B cell (primary cell): ENCODE measurements at regions not wholly inside any gene's neighbourhood (a gene's known extent, or its start where the extent isn't known, plus 50 kb on each side); places are given as distances from the start of the nearest gene placed in this dataset.

ENCODE experiments used
- ATAC-seq: fragments of 200-7000 bp; cut with Tn5 transposase; one replicate; pipeline ENCODE4 v1.10.0; 2021; ENCODE audit warnings: low read depth, mild to moderate bottlenecking, moderate number of reproducible peaks, moderate library complexity
- CTCF ChIA-PET: fragments of 350-600 bp; sonication (Branson Sonifier 250); formaldehyde crosslinking; loops from one replicate; lab custom pipeline; 2021; ENCODE audit warnings: antibody characterized with exemption, inconsistent platforms; lab: Charles Lee
- POLR2A ChIA-PET: fragments of 350-600 bp; sonication (Branson Sonifier 250); formaldehyde crosslinking; loops from one replicate; lab custom pipeline; 2021; ENCODE audit warnings: antibody characterized with exemption; lab: Charles Lee
- DNase-seq: peaks from one replicate; pipeline ENCODE4 v3.0.0; 2013
- H2AFZ ChIP-seq: 2 replicates; pipeline ENCODE4 v1.6.1; 2012; ENCODE audit warnings: mild to moderate bottlenecking, low read depth, low read length; ENCODE audit not compliant: insufficient read depth, poor library complexity, severe bottlenecking
- H3K27ac ChIP-seq, 2 donors: 1 replicate in 1 of 2; 2 replicates in 1 of 2; pipeline ENCODE4 v1.5.1; 2012 to 2013; ENCODE audit warnings: low read length in 2 of 2, mild to moderate bottlenecking in 2 of 2, moderate library complexity in 1 of 2
- H3K27me3 ChIP-seq, 4 experiments: fragments of 200-600 bp in 1 of 4; sonication (generic) in 1 of 4; replicated peaks in 1 of 4; 1 replicate in 2 of 4; 2 replicates in 2 of 4; pipeline versions ENCODE4 v1.6.1 to v1.7.0; 2013 to 2016; ENCODE audit warnings: low read length in 3 of 4, mild to moderate bottlenecking in 2 of 4, mixed read lengths in 1 of 4, moderate library complexity in 1 of 4; ENCODE audit not compliant: insufficient read depth in 4 of 4, control insufficient read depth in 3 of 4; ENCODE audit errors: control extremely low read depth in 1 of 4
- H3K36me3 ChIP-seq, 2 experiments: replicated peaks in 1 of 2; 1 replicate in 1 of 2; 2 replicates in 1 of 2; pipeline versions ENCODE4 v1.6.1 to v1.7.1; 2013; ENCODE audit warnings: low read length in 1 of 2; ENCODE audit not compliant: insufficient read depth in 2 of 2, control insufficient read depth in 1 of 2; ENCODE audit errors: control extremely low read depth in 1 of 2, extremely low read depth in 1 of 2
- H3K4me1 ChIP-seq, 2 donors: fragments of 200-600 bp in 1 of 2; sonication (generic) in 1 of 2; 1 replicate in 1 of 2; 2 replicates in 1 of 2; pipeline versions ENCODE4 v1.5.1 to v1.6.1; 2013 to 2017; ENCODE audit warnings: low read length in 2 of 2; ENCODE audit not compliant: control insufficient read depth in 2 of 2, insufficient read depth in 2 of 2
- H3K4me2 ChIP-seq: replicated peaks from 2 replicates; pipeline ENCODE3; 2012; ENCODE audit warnings: mild to moderate bottlenecking, low read depth, low read length; ENCODE audit not compliant: poor library complexity, severe bottlenecking
- H3K4me3 ChIP-seq, 5 experiments: fragments of 200-600 bp in 1 of 5; sonication (generic) in 1 of 5; 1 replicate in 3 of 5; 2 replicates in 2 of 5; pipeline versions ENCODE4 v1.5.1 to v1.7.0; 2011 to 2016; ENCODE audit warnings: low read length in 4 of 5, mild to moderate bottlenecking in 4 of 5, low read depth in 2 of 5, control low read depth in 1 of 5, moderate library complexity in 1 of 5; ENCODE audit not compliant: insufficient read depth in 1 of 5; ENCODE audit errors: control extremely low read depth in 1 of 5, extremely low read depth in 1 of 5
- H3K79me2 ChIP-seq: fragments of 200-600 bp; sonication (generic); one replicate; pipeline ENCODE4 v1.6.0; 2016; ENCODE audit warnings: low read length; ENCODE audit not compliant: control insufficient read depth, insufficient read depth
- H3K9ac ChIP-seq: fragments of 200-600 bp; sonication (generic); 2 replicates; pipeline ENCODE4 v1.6.1; 2017; ENCODE audit warnings: mild to moderate bottlenecking, low read length, moderate library complexity
- H3K9me3 ChIP-seq, 3 donors: one replicate each; pipeline versions ENCODE4 v1.6.1 to v1.7.1; 2013; ENCODE audit warnings: low read length in 2 of 3; ENCODE audit not compliant: control insufficient read depth in 2 of 3, insufficient read depth in 1 of 3; ENCODE audit errors: control extremely low read depth in 1 of 3
- H4K20me1 ChIP-seq: 2 replicates; pipeline ENCODE4 v1.6.0; 2012; ENCODE audit warnings: mild to moderate bottlenecking, low read length; ENCODE audit not compliant: insufficient read depth, control insufficient read depth, poor library complexity, severe bottlenecking
- H3K27ac Mint-ChIP-seq: one replicate; pipeline ENCODE4 v1.8.0; 2021; ENCODE audit warnings: mixed read lengths
- H3K27me3 Mint-ChIP-seq: one replicate; pipeline ENCODE4 v1.8.0; 2021; ENCODE audit warnings: mixed read lengths
- H3K4me1 Mint-ChIP-seq: one replicate; pipeline ENCODE4 v1.8.0; 2021; ENCODE audit warnings: mixed read lengths
- H3K4me3 Mint-ChIP-seq: one replicate; pipeline ENCODE4 v1.8.0; 2021; ENCODE audit warnings: mixed read lengths
- H3K9me3 Mint-ChIP-seq: one replicate; pipeline ENCODE4 v1.8.0; 2022; ENCODE audit warnings: mixed read lengths; ENCODE audit not compliant: insufficient read depth
- CTCF ChIP-seq: fragments of 200-600 bp; IDR thresholded peaks from one replicate; pipeline ENCODE4 v1.8.0; 2022; ENCODE audit warnings: antibody characterized with exemption, mild to moderate bottlenecking
- EZH2 ChIP-seq: IDR thresholded peaks from 2 replicates; pipeline ENCODE4 v1.6.1; 2012; ENCODE audit warnings: borderline replicate concordance, low read depth, mild to moderate bottlenecking, moderate library complexity, low read length; ENCODE audit not compliant: insufficient read depth, poor library complexity, severe bottlenecking
- WGBS: methylation state at CpG from one replicate; pipeline ENCODE4 v1.1.5; 2013; ENCODE audit warnings: missing lambda C conversion rate; ENCODE audit not compliant: insufficient coverage; 5-methylcytosine and 5-hydroxymethylcytosine counted together
- intact Hi-C: fragments of 100-400 bp; cut with micrococcal nuclease; formaldehyde crosslinking; loops from one replicate; pipeline ENCODE4 v1.10.0; 2022

- Histone ChIP-seq H3K27me3 (peaks cover 0 to under 1% (median 0%) of the 10 kb centered on the region in 4 experiments), H3K36me3 (no peaks in the 10 kb centered on the region), H3K79me2 (no peaks in the 10 kb centered on the region), H3K27ac (no peak overlapping the region), H4K20me1 (no peaks in the 10 kb centered on the region), H3K4me3 (no peak overlapping the region), H2AFZ (no peak overlapping the region), H3K4me1 (no peaks in the 10 kb centered on the region), H3K9me3 (no peaks in the 10 kb centered on the region), H3K9ac (no peak overlapping the region), H3K4me2 (no peak overlapping the region)
- TF ChIP-seq CTCF (no peak), EZH2 (no peak)
- 73% methylated on average over 3 of the region's 3 CpGs for WGBS
- ChIA-PET CTCF (no interaction called here), POLR2A (no interaction called here)
- intact Hi-C loops: no loop called here
- no peak for DNase-seq
- no peak for ATAC-seq
- Mint-ChIP-seq H3K27ac (no peak overlapping the region), H3K4me3 (no peak overlapping the region), H3K4me1 (no peaks in the 10 kb centered on the region), H3K27me3 (peaks cover 13% of the 10 kb centered on the region), H3K9me3 (no peaks in the 10 kb centered on the region)
Observed at GRCh38 chr2:23283653-23284052, 101.3 kb upstream of the KLHL29 start.

- Histone ChIP-seq H3K4me1 (no peaks in the 10 kb centered on the region), H3K27ac (no peak overlapping the region), H4K20me1 (no peaks in the 10 kb centered on the region), H3K36me3 (no peaks in the 10 kb centered on the region), H3K79me2 (no peaks in the 10 kb centered on the region), H2AFZ (no peak overlapping the region), H3K9ac (no peak overlapping the region), H3K27me3 (peaks cover 0 to 4% (median 0%) of the 10 kb centered on the region in 4 experiments), H3K4me3 (no peak overlapping the region), H3K9me3 (no peaks in the 10 kb centered on the region), H3K4me2 (no peak overlapping the region)
- H3K9me3 Mint-ChIP-seq: no peaks in the 10 kb centered on the region
- H3K4me1 Mint-ChIP-seq: no peaks in the 10 kb centered on the region
- TF ChIP-seq EZH2 (no peak), CTCF (no peak)
- ChIA-PET CTCF (no interaction called here), POLR2A (no interaction called here)
- WGBS: no CpG with 5 or more reads among the region's 1 CpG
- no peak for ATAC-seq
- no peak overlapping the region for H3K4me3 Mint-ChIP-seq
- intact Hi-C loops: no loop called here
- H3K27ac Mint-ChIP-seq: no peak overlapping the region
- H3K27me3 Mint-ChIP-seq: peaks cover 13% of the 10 kb centered on the region
- no peak for DNase-seq
Observed at GRCh38 chr2:23285091-23285800, 99.7 kb upstream of the KLHL29 start.
